ENCODE measurements at regions not wholly inside any gene's neighbourhood (a gene's known extent, or its start where the extent isn't known, plus 50 kb on each side); places are given as distances from the start of the nearest gene placed in this dataset.

- Histone ChIP-seq H3K4me3 (replicated peaks in 1 of 2; ENCODE audit: low read depth in 1 of 2, low read length in 2 of 2) (no peak overlapping the region), H3K79me2 (ENCODE audit: insufficient read depth, low read length) (no peaks in the 10 kb centered on the region), H4K20me1 (ENCODE audit: insufficient read depth) (no peaks in the 10 kb centered on the region), H3K27ac (ENCODE audit: low read depth, low read length) (no peak overlapping the region), H3K27me3 (ENCODE audit: insufficient read depth, low read length) (0 out of 2 replicates have a peak, but pooled peaks cover 7% of the 10 kb centered on the region), H3K4me2 (ENCODE audit: low read length) (no peak overlapping the region), H3K9me2 (ENCODE audit: insufficient read depth) (no peaks in the 10 kb centered on the region), H3K9ac (ENCODE audit: low read length) (no peak overlapping the region), H2AFZ (ENCODE audit: low read depth, low read length, poor library complexity, severe bottlenecking) (no peak overlapping the region), H3K9me3 (ENCODE audit: control insufficient read depth in 1 of 2, insufficient read depth in 1 of 2, low read depth in 1 of 2, low read length in 2 of 2) (no peaks in the 10 kb centered on the region), H3K4me1 (ENCODE audit: control insufficient read depth in 1 of 2, insufficient read depth in 2 of 2, low read length in 2 of 2) (no peaks in the 10 kb centered on the region), H3K36me3 (ENCODE audit: control insufficient read depth in 1 of 2, insufficient read depth in 2 of 2, low read length in 2 of 2) (no peaks in the 10 kb centered on the region)
- intact Hi-C loops (cut with micrococcal nuclease), result no loop called here
- no peak for ATAC-seq
- no TSS peak for BruUV-seq (replicated peaks)
- DNase-seq (ENCODE audit: low read depth, low spot score), result no peak
- POLR2A ChIA-PET, result no interaction called here
- CTCF ChIA-PET, result interaction anchor here (1.3 kb wide), 1 partner anchor 11 kb away, joined by 8 read pairs; no protein-coding TSS in a partner anchor
- TF ChIP-seq ZFX (IDR thresholded peaks at IDR 0.05) (no peak), ZBTB33 (IDR thresholded peaks at IDR 0.05; ENCODE audit: extremely low read depth, insufficient replicate concordance, low read length) (no peak), TCF7L2 (IDR thresholded peaks at IDR 0.05; ENCODE audit: borderline replicate concordance, extremely low read depth, insufficient read depth, insufficient read length) (no peak), CEBPB (IDR thresholded peaks at IDR 0.05; ENCODE audit: low read depth) (no peak), REST (IDR thresholded peaks at IDR 0.05; ENCODE audit: low read depth) (no peak), SIN3A (IDR thresholded peaks at IDR 0.05; ENCODE audit: low read depth) (no peak), ZNF274 (IDR thresholded peaks at IDR 0.05; ENCODE audit: low read depth, low read length) (no peak), POLR2A (IDR thresholded peaks at IDR 0.05; ENCODE audit: borderline replicate concordance, extremely low read depth, insufficient read depth, insufficient read length) (no peak), JUND (IDR thresholded peaks at IDR 0.05) (no peak), CTCF (IDR thresholded peaks at IDR 0.05 in 2 of 3, conservative IDR thresholded peaks at IDR 0.05 in 1 of 3; ENCODE audit: borderline replicate concordance in 1 of 3, insufficient read depth in 1 of 3, low read depth in 2 of 3, low read length in 2 of 3) (no peak), RAD21 (IDR thresholded peaks at IDR 0.05; ENCODE audit: low read depth) (no peak), EGR1 (IDR thresholded peaks at IDR 0.05; ENCODE audit: low read depth) (no peak), MAX (IDR thresholded peaks at IDR 0.05) (no peak), SP1 (IDR thresholded peaks at IDR 0.05; ENCODE audit: low read depth) (no peak)
- RAD21 ChIA-PET (ENCODE audit: low non-redundant PET in 1 of 2, low total read pairs in 2 of 2, uncharacterized antibody in 2 of 2, unreplicated experiment in 2 of 2), result no interaction called here
Observed at GRCh38 chr5:67257500-67257899, 60.9 kb upstream of the CD180 start.
